GM21367 (cell line): ENCODE measurements at regions not wholly inside any gene's neighbourhood (a gene's known extent, or its start where the extent isn't known, plus 50 kb on each side); places are given as distances from the start of the nearest gene placed in this dataset.
A peak's percentile ranks its signal among the peaks of the same experiment; 100 is the strongest.
"Not testable (repeated sequence)": the region's sequence is repeated elsewhere in the genome, so short reads cannot be mapped to it uniquely, and the experiment has no call there.

ENCODE experiments used
- ATAC-seq: cut with Tn5 transposase; IDR thresholded peaks from one replicate; pipeline ENCODE4 v1.9.1; 2021; ENCODE audit not compliant: unreplicated experiment

DNA sequence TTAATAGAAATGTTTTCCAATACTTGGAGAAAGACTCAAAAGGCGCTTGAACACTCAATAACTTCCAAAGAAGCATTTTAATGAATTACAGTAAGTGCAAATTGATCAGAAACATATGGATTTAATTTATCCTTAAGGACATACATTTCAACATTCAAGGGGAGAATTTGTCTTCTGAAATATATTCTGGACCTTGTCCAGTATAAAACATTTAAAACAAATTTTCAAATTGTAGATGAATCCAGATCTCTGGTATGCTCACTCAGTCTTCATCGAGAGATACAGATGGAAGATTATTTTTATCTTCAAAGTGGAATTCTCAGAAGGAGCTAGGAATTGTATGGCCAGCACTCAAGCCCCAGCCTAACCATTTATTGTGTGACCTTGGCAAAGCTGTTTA lies 310.4 kb downstream of the ZNF674 start:
- ATAC-seq: no peak

DNA sequence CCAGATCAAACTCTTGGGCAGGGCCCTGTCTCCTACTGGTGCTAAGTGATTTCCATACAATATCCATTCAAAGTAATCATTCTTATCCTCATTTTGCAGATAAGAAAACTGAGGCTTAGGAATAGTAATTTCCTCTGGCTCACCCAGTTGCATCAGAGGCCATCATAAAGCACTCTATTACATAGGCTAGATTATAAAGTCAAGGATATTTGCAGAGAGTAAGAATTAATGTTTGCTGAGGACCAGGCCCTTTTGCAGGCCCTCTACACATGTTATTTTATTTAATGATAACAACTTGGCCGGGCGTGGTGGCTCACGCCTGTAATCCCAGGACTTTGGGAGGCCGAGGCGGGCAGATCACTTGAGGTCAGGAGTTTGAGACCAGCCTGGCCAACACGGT lies 316.8 kb downstream of the ZNF674 start:
- ATAC-seq: no peak

DNA sequence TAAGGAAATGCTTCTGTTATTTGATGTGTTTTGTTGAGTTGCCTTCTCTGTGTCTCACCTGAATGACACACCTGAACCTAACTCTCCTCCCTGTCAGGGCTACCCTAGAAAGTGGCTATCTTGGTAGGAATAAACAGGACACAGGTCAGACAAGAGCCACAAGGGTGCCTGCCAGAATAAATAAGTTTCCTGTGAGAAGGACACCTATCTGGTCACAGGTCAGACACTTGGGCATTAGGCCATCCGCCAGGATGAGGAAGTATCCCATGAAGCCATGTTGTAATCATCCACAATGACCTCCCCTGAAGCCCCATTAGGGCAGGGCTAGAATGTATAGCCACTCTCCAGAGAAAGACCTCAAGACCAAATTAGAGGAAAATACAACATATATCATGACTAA lies 318.8 kb downstream of the ZNF674 start:
- no peak for ATAC-seq

DNA sequence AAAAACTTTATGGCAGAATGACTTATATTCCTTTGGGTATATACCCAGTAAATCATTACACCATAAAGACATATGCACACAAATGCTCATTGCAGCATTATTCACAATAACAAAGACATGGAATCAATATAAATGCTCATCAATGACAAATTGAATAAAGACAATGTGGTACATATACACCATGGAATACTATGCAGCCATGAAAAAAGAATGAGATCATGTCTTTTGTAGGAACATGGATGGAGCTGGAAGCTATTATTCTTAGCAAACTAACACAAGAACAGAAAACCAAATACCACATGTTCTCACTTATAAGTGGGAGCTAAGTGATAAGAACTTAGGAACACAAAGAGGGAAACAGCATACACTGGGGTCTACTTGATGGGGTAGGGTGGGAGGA lies 321.7 kb downstream of the ZNF674 start:
- ATAC-seq: not testable (repeated sequence)

DNA sequence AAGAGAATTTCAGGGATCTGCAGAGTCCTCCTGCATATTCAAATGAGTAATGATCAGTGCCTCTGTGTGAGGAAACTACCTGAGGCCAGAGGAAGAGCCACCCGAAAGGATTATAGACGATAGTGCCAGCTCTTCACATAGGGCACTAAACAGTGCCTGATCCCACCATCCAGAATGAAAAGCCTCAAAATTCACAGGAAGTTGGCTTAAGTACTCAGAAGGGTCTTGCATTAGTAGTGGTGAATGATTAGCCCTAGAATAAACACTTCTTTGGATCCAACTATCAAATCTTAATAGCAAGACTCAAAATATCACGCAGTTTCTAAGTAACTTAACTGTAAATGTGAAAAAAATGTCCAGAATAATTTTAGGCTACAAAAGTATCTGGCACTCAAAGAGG lies 324.4 kb downstream of the ZNF674 start:
- no peak for ATAC-seq

DNA sequence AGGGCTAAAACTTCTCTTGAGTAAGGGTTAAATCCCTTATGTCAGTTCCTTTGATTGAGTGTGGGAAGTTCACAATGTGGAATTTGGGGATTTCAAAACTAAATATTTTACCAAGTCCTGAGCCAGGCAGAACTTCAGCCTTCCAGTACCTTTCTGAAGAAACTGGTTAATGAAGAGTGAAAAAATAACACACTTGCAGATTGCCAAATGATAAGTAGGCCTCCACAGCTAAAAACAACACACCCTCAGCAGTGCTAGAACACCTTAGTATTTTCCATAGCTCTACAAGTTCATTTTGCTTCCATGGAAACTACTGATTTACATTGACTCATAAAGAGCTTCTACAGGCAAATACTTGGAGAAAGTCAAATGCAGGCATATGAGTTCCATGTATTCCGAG lies 326.8 kb downstream of the ZNF674 start:
- no peak for ATAC-seq

DNA sequence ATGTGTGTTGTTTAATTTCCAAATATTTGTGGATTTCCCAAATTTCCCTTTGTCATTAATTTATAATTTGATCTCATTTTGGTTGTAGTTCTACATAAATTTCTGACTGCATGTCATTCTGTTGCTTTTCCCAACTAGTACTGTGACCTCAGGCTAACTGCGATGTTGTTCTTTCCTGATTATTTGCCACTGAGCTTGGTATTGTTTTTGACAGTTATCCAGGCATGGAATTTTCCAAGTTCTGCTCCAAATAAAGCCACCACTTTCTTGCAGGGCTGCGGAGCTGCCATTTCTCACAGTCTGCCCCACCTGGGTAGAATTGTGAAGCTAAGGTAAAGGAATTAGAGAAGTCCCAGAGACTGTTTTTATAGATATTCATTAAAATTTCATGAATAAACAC lies 328.8 kb downstream of the ZNF674 start:
- no peak for ATAC-seq

DNA sequence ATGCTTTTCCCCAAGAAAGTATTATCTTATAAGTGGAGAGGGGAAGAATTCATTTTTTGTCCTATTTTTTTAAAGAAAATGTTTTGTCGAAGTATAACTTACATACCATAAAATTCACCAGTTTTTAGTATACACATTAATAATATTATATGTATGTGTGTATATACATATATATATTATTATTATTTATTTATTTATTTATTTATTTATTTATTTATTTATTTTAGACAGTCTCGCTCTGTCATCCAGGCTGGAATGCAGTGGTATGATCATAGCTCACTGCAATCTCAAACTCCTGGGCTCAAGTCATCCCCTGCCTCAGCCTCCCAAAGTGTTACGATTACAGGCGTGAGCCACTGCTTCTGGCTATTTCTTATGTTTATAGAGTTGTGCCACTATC lies 334.1 kb downstream of the ZNF674 start:
- no peak for ATAC-seq

DNA sequence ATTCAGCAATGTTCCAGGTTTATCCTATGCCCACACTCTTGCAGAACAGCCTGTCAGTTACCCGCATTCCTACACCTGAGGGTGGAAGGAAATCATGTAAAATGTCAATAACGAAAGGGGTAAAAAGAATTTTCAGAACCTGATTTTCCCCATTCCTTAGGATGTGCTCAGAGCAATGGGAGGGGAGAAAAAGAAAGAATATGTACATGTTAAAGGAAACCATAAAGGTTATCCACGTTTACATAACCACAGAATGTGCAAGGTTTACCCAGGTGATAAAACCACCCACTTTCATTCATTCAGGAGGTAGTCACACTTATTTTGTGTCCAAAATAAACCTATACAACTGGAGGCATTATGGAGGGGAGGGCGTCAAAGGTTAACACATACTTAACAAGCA lies 335.5 kb downstream of the ZNF674 start:
- no peak for ATAC-seq

DNA sequence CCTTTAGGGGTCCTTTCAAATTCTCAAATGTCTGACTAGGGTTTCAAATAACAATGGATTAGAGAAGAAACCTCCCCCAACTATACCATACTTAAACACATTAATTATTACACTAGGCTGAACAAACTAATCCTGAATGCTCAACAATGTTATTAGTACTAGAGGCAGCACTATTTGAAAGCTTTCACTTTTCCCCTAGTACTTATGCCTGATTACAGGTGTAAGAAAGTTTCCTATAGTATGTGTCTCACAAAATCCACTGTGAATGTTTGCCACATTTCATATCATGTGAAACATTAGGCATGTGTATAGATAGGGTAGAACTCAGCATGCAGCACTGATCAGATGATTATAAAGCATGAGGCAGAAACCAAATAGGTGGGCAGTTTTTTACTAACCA lies 336.2 kb downstream of the ZNF674 start:
- no peak for ATAC-seq

DNA sequence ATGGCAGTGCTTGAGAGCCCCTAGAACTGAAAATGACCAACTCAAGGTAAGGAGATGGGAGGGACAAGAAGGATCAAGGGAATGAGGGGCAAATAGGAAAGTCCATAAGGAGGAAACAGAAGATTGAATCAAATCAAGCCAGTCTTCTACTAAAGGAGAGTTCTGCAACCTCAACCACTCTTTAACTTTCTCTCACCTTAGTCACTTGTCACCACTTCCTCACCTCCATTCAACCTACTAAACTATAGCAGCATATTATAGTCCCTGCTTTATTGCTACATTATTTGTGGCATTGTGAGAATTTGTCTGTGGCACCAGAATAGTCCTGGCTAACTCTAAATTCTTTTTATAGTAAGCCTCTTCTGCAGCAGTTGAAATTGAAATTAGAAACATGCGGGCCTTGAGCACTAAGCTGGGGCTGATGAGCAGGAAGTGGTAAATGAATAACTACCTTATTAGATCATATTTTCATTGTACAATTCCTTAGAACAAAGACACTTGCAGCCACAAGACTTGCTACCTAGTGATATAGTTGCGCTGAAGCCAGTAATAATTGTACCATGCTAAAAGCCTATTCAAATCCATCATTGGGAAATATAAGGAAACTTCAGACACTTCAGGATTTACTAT lies 336.9 kb downstream of the ZNF674 start:
- no peak for ATAC-seq

DNA sequence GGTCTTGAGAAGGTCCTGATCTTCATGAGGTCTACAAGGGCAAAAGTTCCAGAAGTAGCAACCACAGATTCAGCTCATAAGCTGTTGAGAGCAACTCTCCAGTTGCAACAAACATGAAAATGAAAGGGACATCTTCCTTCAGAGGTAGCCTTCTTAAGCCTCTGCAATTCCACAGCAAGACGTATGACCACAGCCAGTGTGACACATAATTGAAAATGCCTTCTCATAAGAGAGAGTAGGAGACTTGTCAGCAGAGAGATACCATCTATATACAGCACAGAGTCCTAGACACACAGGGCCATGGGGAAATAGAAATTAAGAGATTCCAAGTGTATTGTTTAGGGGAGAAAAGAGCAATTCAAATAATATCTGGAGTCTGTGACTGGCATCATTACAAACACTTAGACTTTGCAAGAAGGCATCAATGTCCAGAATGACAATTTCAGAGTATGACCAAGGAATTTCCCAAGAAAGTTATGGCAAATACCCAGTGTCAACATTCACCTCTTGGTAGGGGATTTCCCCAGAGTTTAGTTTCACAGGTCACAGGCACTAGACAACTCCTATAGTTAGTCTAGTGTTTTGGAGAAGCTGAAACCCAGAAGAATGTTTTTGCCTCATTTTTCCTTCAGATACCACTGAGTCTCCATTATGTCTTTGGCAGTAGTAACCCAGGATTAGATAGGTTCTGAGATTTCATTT lies 340.3 kb downstream of the ZNF674 start:
- ATAC-seq: no peak

DNA sequence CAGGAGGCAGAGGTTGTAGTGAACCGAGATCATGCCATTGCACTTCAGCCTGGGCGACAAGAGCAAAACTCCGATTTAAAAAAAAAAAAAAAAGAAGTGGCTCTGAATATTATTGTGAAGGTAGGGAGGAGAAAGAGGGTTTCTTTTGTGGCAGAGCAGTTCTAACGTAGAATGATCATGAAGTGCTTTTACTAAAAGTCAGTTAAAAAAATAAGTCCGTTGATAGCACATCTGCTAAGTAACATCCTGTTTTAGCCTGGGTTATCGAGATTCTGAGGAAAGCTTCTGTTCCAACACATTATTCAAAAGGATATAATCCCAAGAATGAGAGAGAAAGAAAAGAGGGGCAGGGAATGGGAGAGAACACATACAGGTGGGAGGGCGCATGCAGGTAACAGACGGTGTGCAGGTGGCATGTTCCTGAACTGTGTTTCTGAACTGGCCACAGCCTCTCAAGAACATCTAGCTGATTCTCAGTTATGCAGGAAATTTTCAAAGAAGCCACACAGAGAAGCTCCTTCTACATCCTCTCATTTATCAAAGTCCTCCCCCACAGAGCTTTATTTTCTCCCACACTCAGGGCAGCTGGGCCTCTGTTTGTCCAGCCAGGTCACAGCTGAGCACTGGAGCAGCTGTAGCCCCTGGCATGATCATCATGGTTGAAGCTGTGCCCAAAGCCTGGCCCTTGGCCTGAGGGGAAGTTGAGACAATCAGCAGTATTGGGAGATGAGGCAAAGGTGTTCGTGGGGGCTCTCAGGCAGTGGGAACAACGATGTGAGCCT lies 342.3 kb downstream of the ZNF674 start:
- no peak for ATAC-seq

DNA sequence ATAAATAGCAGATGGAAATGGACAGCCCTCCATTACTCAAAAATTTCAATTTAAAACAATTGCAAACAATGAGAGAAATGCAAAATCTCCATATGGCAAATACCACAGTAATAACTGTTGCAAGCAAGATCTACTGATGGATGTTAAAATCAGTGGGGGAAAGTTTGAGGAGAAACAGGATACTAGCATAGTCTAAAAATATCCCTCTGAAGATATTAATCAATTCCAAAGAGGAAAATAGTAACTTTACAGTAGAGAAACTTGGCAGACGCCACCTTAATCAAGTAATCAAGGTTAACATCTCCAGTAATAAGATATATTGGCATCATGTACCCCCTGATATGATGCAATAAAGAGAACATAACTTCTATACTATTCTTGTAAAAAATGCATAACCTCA lies 344.8 kb downstream of the ZNF674 start:
- ATAC-seq: no peak

DNA sequence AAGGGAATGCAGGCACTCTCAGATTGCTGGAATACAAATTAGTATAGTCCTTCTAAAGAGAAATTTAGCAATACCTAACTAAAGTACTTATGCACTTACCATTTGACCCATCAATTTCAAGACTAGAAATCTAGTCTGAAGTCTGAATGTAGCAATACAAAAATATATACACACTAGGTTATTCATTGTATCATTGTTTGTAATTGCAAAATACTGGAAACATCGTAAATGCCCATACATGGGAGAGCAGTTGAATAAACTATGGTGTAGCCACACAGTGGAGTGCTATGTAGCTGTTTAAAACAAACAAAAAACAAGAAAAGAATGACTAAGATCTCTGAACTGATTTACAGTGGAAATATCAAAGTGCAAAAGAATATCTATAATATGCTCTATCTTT lies 346.4 kb downstream of the ZNF674 start:
- no peak for ATAC-seq

DNA sequence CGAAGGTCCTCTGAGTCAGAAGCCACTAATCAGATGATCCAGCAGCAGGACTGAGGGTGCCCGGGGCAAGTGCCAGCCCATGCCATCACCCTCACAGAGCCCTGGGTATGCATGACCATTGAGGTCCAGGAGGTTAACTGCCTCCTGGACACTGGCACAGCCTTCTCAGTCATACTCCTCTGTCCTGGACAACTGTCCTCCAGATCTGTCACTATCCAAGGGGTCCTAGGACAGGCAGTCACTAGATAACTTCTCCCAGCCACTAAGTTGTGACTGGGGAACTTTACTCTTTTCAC lies 358.5 kb downstream of the ZNF674 start:
- ATAC-seq: not testable (repeated sequence)

DNA sequence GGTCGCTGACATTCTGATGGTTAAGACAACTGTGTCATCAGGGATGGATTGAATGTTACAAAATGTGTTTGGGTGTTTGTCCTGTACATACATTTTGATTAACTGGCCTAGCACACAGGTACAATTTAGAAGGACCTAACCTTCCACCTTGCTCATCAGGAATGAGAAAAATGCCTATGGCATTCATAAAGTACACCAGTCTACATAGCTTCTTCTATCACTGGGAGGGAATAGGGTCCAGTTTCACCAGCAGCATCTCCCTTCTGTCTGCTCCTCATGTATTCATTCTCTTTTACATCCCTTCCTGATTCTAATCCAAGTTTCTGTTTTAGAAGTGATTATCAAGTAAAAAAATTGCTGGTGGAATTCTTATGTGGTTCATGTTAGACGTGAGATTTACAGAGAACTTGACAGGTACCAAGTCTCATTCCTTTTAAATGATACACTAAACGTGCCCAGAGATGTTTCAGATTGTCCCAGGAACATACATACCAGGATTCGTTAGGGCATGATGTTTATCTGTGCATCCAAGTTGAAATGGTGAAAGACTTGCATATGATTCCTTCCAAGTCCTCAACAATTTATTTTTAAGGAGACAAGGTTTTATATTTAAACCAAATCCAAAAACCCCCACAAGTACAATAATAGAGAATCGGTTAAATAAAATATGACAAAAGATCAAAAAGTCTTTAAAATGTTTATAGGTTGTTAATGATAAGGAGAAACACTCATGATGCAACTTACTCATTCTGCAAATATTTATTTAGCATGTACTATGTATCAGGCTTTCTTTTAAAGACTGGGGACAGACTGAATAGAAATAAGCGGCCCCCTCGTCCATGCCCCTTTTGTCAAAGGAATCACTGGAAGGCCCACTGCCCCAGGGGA lies 359.1 kb downstream of the ZNF674 start:
- no peak for ATAC-seq

DNA sequence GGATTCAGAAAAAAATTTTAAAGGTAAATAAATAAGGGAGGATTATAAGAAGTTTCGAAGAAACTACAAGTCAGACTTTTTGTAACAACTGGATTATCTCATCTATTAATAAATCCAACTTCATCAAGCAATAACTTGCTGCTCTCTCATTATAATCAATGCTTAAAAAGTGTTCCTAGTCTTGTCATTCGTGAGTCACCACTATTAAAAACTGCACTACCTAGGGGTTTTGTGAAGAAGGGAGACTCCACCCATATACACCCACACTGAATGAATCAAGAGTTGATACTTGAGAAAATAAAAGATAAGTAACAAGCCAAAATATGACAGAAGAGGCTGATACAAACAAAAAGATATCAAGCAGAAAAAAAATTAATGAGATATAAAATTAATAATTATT lies 360.5 kb downstream of the ZNF674 start:
- ATAC-seq: no peak

DNA sequence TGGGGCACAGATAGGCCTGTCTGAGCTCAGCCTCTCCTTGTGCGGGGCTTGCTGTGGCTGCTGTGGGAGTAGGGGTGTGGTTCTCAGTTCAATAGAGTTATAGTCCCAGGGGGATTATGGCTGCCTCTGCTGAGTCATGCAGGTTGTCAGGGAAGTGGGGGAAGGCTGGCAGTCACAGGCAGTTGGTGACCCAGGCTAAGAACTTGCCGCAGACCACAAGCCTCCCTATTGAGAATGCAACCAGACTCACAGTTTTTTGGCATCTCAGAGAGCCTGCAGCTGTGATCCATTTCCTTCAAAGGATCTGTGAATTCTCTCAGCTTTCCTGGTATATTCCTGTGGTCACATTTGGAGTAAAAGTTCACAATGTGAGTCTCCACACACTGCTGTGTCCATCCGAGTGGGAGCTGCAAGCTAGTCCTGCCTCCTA lies 364.9 kb downstream of the ZNF674 start:
- peak; percentile 82 for ATAC-seq

DNA sequence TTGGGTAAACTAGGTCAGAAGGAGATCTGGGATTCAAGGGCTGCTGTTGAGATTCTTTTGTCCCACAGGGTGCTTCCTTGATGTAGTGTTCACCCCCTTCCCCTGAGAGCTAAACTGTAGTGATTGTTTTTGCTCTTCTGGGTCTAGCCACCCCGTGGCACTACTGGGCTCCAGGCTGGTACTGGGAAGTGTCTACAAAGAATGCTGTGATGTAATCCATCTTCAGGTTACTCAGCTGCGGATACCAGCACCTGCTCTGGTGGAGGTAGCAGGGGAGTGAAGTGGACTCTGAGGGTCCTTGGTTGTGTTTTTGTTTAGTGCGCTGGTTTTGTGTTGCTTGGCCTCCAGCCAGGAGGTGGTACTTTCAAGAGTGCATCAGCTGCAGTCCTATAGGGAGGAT lies 365.5 kb downstream of the ZNF674 start:
- no peak for ATAC-seq

DNA sequence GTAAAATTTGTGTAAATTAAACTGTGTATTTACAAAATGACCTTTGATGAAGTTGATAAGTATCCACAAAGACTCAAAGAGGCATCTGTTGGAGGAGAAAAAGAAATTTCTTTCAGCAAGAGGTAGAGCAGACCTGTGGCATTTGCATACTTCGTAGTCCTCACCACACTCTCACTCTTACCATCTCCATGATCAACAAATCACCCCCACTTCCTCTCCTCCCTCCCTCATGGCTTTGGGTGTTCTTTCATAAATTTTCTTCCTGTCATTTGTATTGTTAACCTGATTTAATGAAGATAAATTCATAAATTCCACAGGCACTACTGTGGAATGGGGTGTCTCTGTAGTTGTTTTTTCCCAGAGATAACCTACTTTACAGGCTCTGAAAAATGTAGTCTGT lies 366.5 kb downstream of the ZNF674 start:
- no peak for ATAC-seq
